ENCODE measurements at regions not wholly inside any gene's neighbourhood (a gene's known extent, or its start where the extent isn't known, plus 50 kb on each side); places are given as distances from the start of the nearest gene placed in this dataset.
"Not testable (repeated sequence)": the region's sequence is repeated elsewhere in the genome, so short reads cannot be mapped to it uniquely, and the experiment has no call there.

GRCh38 chr15:26314577-26314976, 451.4 kb upstream of the ATP10A start:
- Mint-ChIP-seq H3K27ac (no peak overlapping the region), H3K36me3 (no peaks in the 10 kb centered on the region), H3K9me3 (peaks cover 10 to 16% of the 10 kb centered on the region in 2 donors)
- DNase-seq (ENCODE audit: low spot score in 2 of 2), result no peak
- no peak for ATAC-seq

GRCh38 chr15:26311710-26312236, 448.6 kb upstream of the ATP10A start:
- H3K36me3 Mint-ChIP-seq, result peaks cover 8 to 12% of the 10 kb centered on the region in 2 donors
- no peak overlapping the region for H3K27ac Mint-ChIP-seq
- ATAC-seq (no peak), DNase-seq (ENCODE audit: low spot score in 2 of 2) (no peak)
- peaks cover 13 to 23% of the 10 kb centered on the region in 2 donors for H3K9me3 Mint-ChIP-seq

- no peaks in the 10 kb centered on the region for H3K36me3 Mint-ChIP-seq
- no peaks in the 10 kb centered on the region for H3K9me3 Mint-ChIP-seq
- no peak overlapping the region for H3K27ac Mint-ChIP-seq
- ATAC-seq (no peak), DNase-seq (ENCODE audit: low spot score in 2 of 2) (no peak)
These were observed 435.6 kb upstream of the ATP10A start for GRCh38 chr15:26298659-26299170.

GRCh38 chr15:26298010-26298658, 435.0 kb upstream of the ATP10A start:
- ATAC-seq, result no peak
- H3K9me3 Mint-ChIP-seq, result no peaks in the 10 kb centered on the region
- no peak for DNase-seq (ENCODE audit: low spot score in 2 of 2)
- no peaks in the 10 kb centered on the region for H3K36me3 Mint-ChIP-seq
- no peak overlapping the region for H3K27ac Mint-ChIP-seq

GRCh38 chr15:26295336-26296085, 432.4 kb upstream of the ATP10A start:
- ATAC-seq (no peak), DNase-seq (ENCODE audit: low spot score in 2 of 2) (no peak)
- H3K36me3 Mint-ChIP-seq, result no peaks in the 10 kb centered on the region
- H3K27ac Mint-ChIP-seq, result no peak overlapping the region
- H3K9me3 Mint-ChIP-seq, result peaks cover 0 to 4% of the 10 kb centered on the region in 2 donors

GRCh38 chr15:26294059-26294689, 431.0 kb upstream of the ATP10A start:
- no peak for ATAC-seq
- peaks cover 0 to 4% of the 10 kb centered on the region in 2 donors for H3K9me3 Mint-ChIP-seq

GRCh38 chr15:26287381-26287780, 424.3 kb upstream of the ATP10A start:
- Mint-ChIP-seq H3K36me3 (peaks cover 6 to 12% of the 10 kb centered on the region in 2 donors), H3K9me3 (peaks cover 16 to 19% of the 10 kb centered on the region in 2 donors), H3K27ac (no peak overlapping the region)
- DNase-seq (ENCODE audit: low spot score in 2 of 2), result no peak
- ATAC-seq, result no peak

More at GRCh38 chr15:26294059-26294689, 431.0 kb upstream of the ATP10A start:
- no peak for DNase-seq (ENCODE audit: low spot score in 2 of 2)
- H3K27ac Mint-ChIP-seq, result no peak overlapping the region
- no peaks in the 10 kb centered on the region for H3K36me3 Mint-ChIP-seq

GRCh38 chr15:26280281-26280680, 417.2 kb upstream of the ATP10A start:
- Mint-ChIP-seq H3K36me3 (peaks cover 0 to 7% of the 10 kb centered on the region in 2 donors), H3K27ac (no peak overlapping the region), H3K9me3 (peaks cover 4 to 8% of the 10 kb centered on the region in 2 donors)
- no peak for DNase-seq (ENCODE audit: low spot score in 2 of 2)
- ATAC-seq, result no peak

GRCh38 chr15:26261966-26262365, 398.8 kb upstream of the ATP10A start:
- DNase-seq (ENCODE audit: low spot score in 2 of 2) (no peak), ATAC-seq (no peak)
- no peaks in the 10 kb centered on the region for H3K36me3 Mint-ChIP-seq
- no peaks in the 10 kb centered on the region for H3K9me3 Mint-ChIP-seq
- no peak overlapping the region for H3K27ac Mint-ChIP-seq

- DNase-seq (ENCODE audit: low spot score in 2 of 2) (no peak), ATAC-seq (no peak)
- no peak overlapping the region for H3K27ac Mint-ChIP-seq
- H3K9me3 Mint-ChIP-seq, result no peaks in the 10 kb centered on the region
- H3K36me3 Mint-ChIP-seq, result no peaks in the 10 kb centered on the region
These were observed 398.3 kb upstream of the ATP10A start for GRCh38 chr15:26261413-26261812.

GRCh38 chr15:26260517-26261133, 397.5 kb upstream of the ATP10A start:
- peak in 1 of 2 donors; percentile 55 for ATAC-seq
- Mint-ChIP-seq H3K9me3 (no peaks in the 10 kb centered on the region), H3K36me3 (no peaks in the 10 kb centered on the region), H3K27ac (no peak overlapping the region)
- peak in 1 of 2 donors; percentile 22 for DNase-seq (ENCODE audit: low spot score in 2 of 2)

GRCh38 chr15:26259581-26259980, 396.5 kb upstream of the ATP10A start:
- DNase-seq (ENCODE audit: low spot score in 2 of 2), result no peak
- no peak for ATAC-seq
- Mint-ChIP-seq H3K27ac (no peak overlapping the region), H3K9me3 (no peaks in the 10 kb centered on the region), H3K36me3 (no peaks in the 10 kb centered on the region)

GRCh38 chr15:26244782-26245181, 381.7 kb upstream of the ATP10A start:
- not testable (repeated sequence) for H3K27ac Mint-ChIP-seq; H3K36me3 Mint-ChIP-seq; DNase-seq (ENCODE audit: low spot score in 2 of 2); ATAC-seq
- H3K9me3 Mint-ChIP-seq, result peaks cover 2 to 11% of the 10 kb centered on the region in 2 donors

GRCh38 chr15:26243382-26243781, 380.3 kb upstream of the ATP10A start:
- Mint-ChIP-seq H3K9me3 (peaks cover 0 to 9% of the 10 kb centered on the region in 2 donors), H3K27ac (no peak overlapping the region), H3K36me3 (no peaks in the 10 kb centered on the region)
- ATAC-seq, result no peak
- DNase-seq (ENCODE audit: low spot score in 2 of 2), result no peak

GRCh38 chr15:26242565-26243071, 379.5 kb upstream of the ATP10A start:
- Mint-ChIP-seq H3K36me3 (no peaks in the 10 kb centered on the region), H3K9me3 (peaks cover 0 to 9% of the 10 kb centered on the region in 2 donors), H3K27ac (no peak overlapping the region)
- no peak for ATAC-seq
- DNase-seq (ENCODE audit: low spot score in 2 of 2), result no peak

GRCh38 chr15:26235864-26236263, 372.7 kb upstream of the ATP10A start:
- H3K9me3 Mint-ChIP-seq, result peaks cover 0 to 7% of the 10 kb centered on the region in 2 donors
- H3K27ac Mint-ChIP-seq, result no peak overlapping the region
- H3K36me3 Mint-ChIP-seq, result peaks cover 0 to 5% of the 10 kb centered on the region in 2 donors
- no peak for ATAC-seq
- no peak for DNase-seq (ENCODE audit: low spot score in 2 of 2)

Data from activated naive CD4-positive, alpha-beta T cell treated with anti-CD3 and anti-CD28 coated beads, Interleukin-2, amount 50 U/mL, for 72 hours (primary cell).